PFSK-1 (cell line): ENCODE measurements at regions not wholly inside any gene's neighbourhood (a gene's known extent, or its start where the extent isn't known, plus 50 kb on each side); places are given as distances from the start of the nearest gene placed in this dataset.

Experiments
- SIN3A ChIP-seq: IDR thresholded peaks from 2 replicates; pipeline ENCODE4 v1.6.1; 2012; ENCODE audit warnings: mild to moderate bottlenecking, low read length, moderate library complexity, borderline replicate concordance; ENCODE audit not compliant: insufficient read depth
- TF ChIP-seq, protein P1 (sequence below), 2 experiments: IDR thresholded peaks; 2 replicates each; pipeline versions ENCODE4 v1.6.1 to v1.8.0; 2011 to 2012; ENCODE audit warnings: low read depth in 2 of 2, low read length in 2 of 2, control low read depth in 1 of 2, inconsistent platforms in 1 of 2, mild to moderate bottlenecking in 1 of 2, moderate library complexity in 1 of 2; ENCODE audit not compliant: insufficient read depth in 1 of 2

- TF ChIP-seq, protein P1, sequence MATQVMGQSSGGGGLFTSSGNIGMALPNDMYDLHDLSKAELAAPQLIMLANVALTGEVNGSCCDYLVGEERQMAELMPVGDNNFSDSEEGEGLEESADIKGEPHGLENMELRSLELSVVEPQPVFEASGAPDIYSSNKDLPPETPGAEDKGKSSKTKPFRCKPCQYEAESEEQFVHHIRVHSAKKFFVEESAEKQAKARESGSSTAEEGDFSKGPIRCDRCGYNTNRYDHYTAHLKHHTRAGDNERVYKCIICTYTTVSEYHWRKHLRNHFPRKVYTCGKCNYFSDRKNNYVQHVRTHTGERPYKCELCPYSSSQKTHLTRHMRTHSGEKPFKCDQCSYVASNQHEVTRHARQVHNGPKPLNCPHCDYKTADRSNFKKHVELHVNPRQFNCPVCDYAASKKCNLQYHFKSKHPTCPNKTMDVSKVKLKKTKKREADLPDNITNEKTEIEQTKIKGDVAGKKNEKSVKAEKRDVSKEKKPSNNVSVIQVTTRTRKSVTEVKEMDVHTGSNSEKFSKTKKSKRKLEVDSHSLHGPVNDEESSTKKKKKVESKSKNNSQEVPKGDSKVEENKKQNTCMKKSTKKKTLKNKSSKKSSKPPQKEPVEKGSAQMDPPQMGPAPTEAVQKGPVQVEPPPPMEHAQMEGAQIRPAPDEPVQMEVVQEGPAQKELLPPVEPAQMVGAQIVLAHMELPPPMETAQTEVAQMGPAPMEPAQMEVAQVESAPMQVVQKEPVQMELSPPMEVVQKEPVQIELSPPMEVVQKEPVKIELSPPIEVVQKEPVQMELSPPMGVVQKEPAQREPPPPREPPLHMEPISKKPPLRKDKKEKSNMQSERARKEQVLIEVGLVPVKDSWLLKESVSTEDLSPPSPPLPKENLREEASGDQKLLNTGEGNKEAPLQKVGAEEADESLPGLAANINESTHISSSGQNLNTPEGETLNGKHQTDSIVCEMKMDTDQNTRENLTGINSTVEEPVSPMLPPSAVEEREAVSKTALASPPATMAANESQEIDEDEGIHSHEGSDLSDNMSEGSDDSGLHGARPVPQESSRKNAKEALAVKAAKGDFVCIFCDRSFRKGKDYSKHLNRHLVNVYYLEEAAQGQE (IDR thresholded peaks at IDR 0.05; ENCODE audit: insufficient read depth in 1 of 2, low read depth in 2 of 2, low read length in 2 of 2), result no peak
- TF ChIP-seq SIN3A, result no peak
Observed at GRCh38 chr1:244306544-244306943, 145.2 kb downstream of the ADSS2 start.
